Dermis blood vessel endothelial cell (primary cell): ENCODE measurements at regions not wholly inside any gene's neighbourhood (a gene's known extent, or its start where the extent isn't known, plus 50 kb on each side); places are given as distances from the start of the nearest gene placed in this dataset.
"Not testable (repeated sequence)": the region's sequence is repeated elsewhere in the genome, so short reads cannot be mapped to it uniquely, and the experiment has no call there.

Experiments used
- DNase-seq: peaks from one replicate; pipeline ENCODE4 v3.0.0; 2010

- DNase-seq, result no peak
Observed at GRCh38 chr6:137305691-137306090, 86.5 kb upstream of the IFNGR1 start.

- no peak for DNase-seq
Observed at GRCh38 chr6:137304020-137304780, 85.0 kb upstream of the IFNGR1 start.

GRCh38 chr6:137303441-137303840 lies 84.3 kb upstream of the IFNGR1 start:
- no peak for DNase-seq

- DNase-seq, result no peak
Observed at GRCh38 chr6:137299681-137300080, 80.5 kb upstream of the IFNGR1 start.

GRCh38 chr6:137297887-137298286 lies 78.7 kb upstream of the IFNGR1 start:
- peak; percentile 79 for DNase-seq

- DNase-seq, result not testable (repeated sequence)
Observed at GRCh38 chr6:137292326-137292725, 73.1 kb upstream of the IFNGR1 start.

- DNase-seq, result peak; percentile 56
Observed at GRCh38 chr6:137291441-137291840, 72.3 kb upstream of the IFNGR1 start.

GRCh38 chr6:137290601-137291261 lies 71.5 kb upstream of the IFNGR1 start:
- no peak for DNase-seq

GRCh38 chr6:137286916-137287315 lies 67.7 kb upstream of the IFNGR1 start:
- peak; percentile 20 for DNase-seq

GRCh38 chr6:137286368-137286767 lies 67.2 kb upstream of the IFNGR1 start:
- no peak for DNase-seq

- DNase-seq, result no peak
Observed at GRCh38 chr6:137284811-137285110, 65.6 kb upstream of the IFNGR1 start.

- no peak for DNase-seq
Observed at GRCh38 chr6:137283940-137284810, 65.0 kb upstream of the IFNGR1 start.

- DNase-seq, result no peak
Observed at GRCh38 chr6:137283080-137283479, 63.9 kb upstream of the IFNGR1 start.

- DNase-seq, result no peak
Observed at GRCh38 chr6:137282254-137282653, 63.1 kb upstream of the IFNGR1 start.

GRCh38 chr6:137279279-137279678 lies 60.1 kb upstream of the IFNGR1 start:
- not testable (repeated sequence) for DNase-seq

- DNase-seq, result peak; percentile 24
Observed at GRCh38 chr6:137277971-137278637, 58.9 kb upstream of the IFNGR1 start.

- DNase-seq, result no peak
Observed at GRCh38 chr6:137272403-137272802, 53.2 kb upstream of the IFNGR1 start.

- peak; percentile 80 for DNase-seq
Observed at GRCh38 chr6:137271245-137272183, 52.3 kb upstream of the IFNGR1 start.

GRCh38 chr6:137269803-137270202 lies 50.6 kb upstream of the IFNGR1 start:
- DNase-seq, result no peak

- no peak for DNase-seq
Observed at GRCh38 chr6:137269347-137269746, 50.2 kb upstream of the IFNGR1 start.
